Hepatocyte (in vitro differentiated cells): ENCODE measurements at regions not wholly inside any gene's neighbourhood (a gene's known extent, or its start where the extent isn't known, plus 50 kb on each side); places are given as distances from the start of the nearest gene placed in this dataset.

ENCODE experiments used
- DNase-seq: peaks from one replicate; pipeline ENCODE4 v3.0.0-alpha.2; 2016; ENCODE audit warnings: low spot score
- H2AFZ ChIP-seq: fragments of 200-600 bp; sonication (generic); 2 replicates; pipeline ENCODE4 v1.6.0; 2016; ENCODE audit warnings: antibody characterized with exemption, mild to moderate bottlenecking
- H3K27ac ChIP-seq: fragments of 200-600 bp; sonication (generic); 2 replicates; pipeline ENCODE4 v1.5.1; 2016; ENCODE audit warnings: mild to moderate bottlenecking
- H3K27me3 ChIP-seq: fragments of 200-600 bp; sonication (generic); 2 replicates; pipeline ENCODE4 v1.6.1; 2016
- H3K36me3 ChIP-seq: fragments of 200-600 bp; sonication (generic); replicated peaks from 2 replicates; pipeline ENCODE4 v1.5.1; 2016; ENCODE audit warnings: low read depth; ENCODE audit not compliant: insufficient read depth
- H3K4me1 ChIP-seq: fragments of 200-600 bp; sonication (generic); 2 replicates; pipeline ENCODE4 v1.5.1; 2016; ENCODE audit warnings: mild to moderate bottlenecking, moderate library complexity; ENCODE audit not compliant: insufficient read depth
- H3K4me2 ChIP-seq: fragments of 200-600 bp; sonication (generic); 2 replicates; pipeline ENCODE4 v1.6.0; 2016
- H3K4me3 ChIP-seq: fragments of 200-600 bp; sonication (generic); 2 replicates; pipeline ENCODE4 v1.5.1; 2016; ENCODE audit warnings: mild to moderate bottlenecking
- H3K79me2 ChIP-seq: fragments of 200-600 bp; sonication (generic); 2 replicates; pipeline ENCODE4 v1.6.0; 2017; ENCODE audit warnings: mild to moderate bottlenecking
- H3K9me2 ChIP-seq: fragments of 200-600 bp; sonication (generic); replicated peaks from 2 replicates; pipeline ENCODE4 v1.6.0; 2017; ENCODE audit warnings: mild to moderate bottlenecking; ENCODE audit not compliant: insufficient read depth
- H3K9me3 ChIP-seq: fragments of 200-600 bp; sonication (generic); 2 replicates; pipeline ENCODE4 v1.5.1; 2016; ENCODE audit warnings: low read depth, mild to moderate bottlenecking
- H4K20me1 ChIP-seq: fragments of 200-600 bp; sonication (generic); 2 replicates; pipeline ENCODE4 v1.6.0; 2016; ENCODE audit warnings: mild to moderate bottlenecking; ENCODE audit not compliant: insufficient read depth, poor library complexity, severe bottlenecking
- EZH2 ChIP-seq: fragments of 200-600 bp; sonication (generic); IDR thresholded peaks from 2 replicates; pipeline ENCODE4 v1.6.1; 2016; ENCODE audit warnings: antibody characterized with exemption, mild to moderate bottlenecking, borderline replicate concordance
- EZH2phosphoT487 ChIP-seq: fragments of 200-600 bp; sonication (generic); IDR thresholded peaks from one replicate; pipeline ENCODE4 v1.6.1; 2018; ENCODE audit warnings: antibody characterized with exemption, mild to moderate bottlenecking, low read depth, moderate library complexity; ENCODE audit not compliant: unreplicated experiment, severe bottlenecking
- WGBS: methylation state at CpG from one replicate; pipeline ENCODE4 v1.1.6; 2016; ENCODE audit warnings: low lambda C conversion rate; ENCODE audit errors: missing lambda C conversion rate; 5-methylcytosine and 5-hydroxymethylcytosine counted together
- TF ChIP-seq, protein P1 (sequence below): fragments of 200-600 bp; sonication (generic); IDR thresholded peaks from 2 replicates; pipeline ENCODE4 v1.5.1; 2016; ENCODE audit warnings: antibody characterized with exemption, mild to moderate bottlenecking; ENCODE audit not compliant: poor library complexity

DNA sequence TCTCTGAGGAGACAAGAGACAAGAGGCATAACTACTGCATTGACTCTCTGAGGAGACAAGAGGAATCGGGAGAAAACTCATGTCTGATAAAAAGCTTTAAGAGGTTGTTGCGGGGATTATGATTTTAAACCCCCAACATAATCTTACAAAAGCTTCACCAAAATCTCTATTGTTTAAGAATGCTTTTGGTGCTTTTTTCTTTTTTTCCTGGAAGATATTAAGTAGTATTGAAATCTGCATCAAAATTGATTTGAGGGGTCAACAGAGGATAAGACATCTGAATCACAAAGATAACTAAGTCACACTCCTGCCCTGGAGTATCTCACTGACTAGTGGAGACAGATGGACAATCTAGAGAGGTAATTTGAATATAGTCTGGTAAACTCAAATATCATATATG, 115.6 kb upstream of the MROH9 start:
- WGBS: 77% methylated on average over 2 of the region's 2 CpGs
- H3K79me2 ChIP-seq: no peaks in the 10 kb centered on the region

DNA sequence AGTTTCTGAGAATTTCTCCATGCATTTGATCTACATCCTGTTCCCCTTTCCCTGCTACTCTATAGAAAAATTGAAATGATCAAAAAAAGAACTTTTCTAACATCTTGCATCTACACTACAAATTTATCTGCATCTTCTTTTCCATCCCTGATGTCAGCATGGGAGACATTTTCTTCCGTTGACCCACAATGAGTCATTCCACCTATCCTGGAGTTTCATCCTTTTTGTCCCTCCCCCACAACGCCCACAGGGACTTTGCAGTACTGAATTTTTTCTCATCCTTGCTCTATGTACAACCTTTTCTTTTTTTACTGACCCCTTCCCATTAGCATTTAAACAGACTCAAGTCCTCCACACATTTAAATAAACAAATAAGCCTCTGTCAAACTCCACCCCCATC, 112.2 kb upstream of the MROH9 start:
- Histone ChIP-seq H3K9me2 (no peaks in the 10 kb centered on the region), H3K79me2 (no peaks in the 10 kb centered on the region), H3K27ac (no peak overlapping the region), H3K4me3 (no peak overlapping the region), H3K9me3 (no peaks in the 10 kb centered on the region), H3K4me1 (no peaks in the 10 kb centered on the region), H4K20me1 (no peaks in the 10 kb centered on the region), H3K4me2 (no peak overlapping the region), H2AFZ (no peak overlapping the region), H3K27me3 (no peaks in the 10 kb centered on the region), H3K36me3 (no peaks in the 10 kb centered on the region)
- DNase-seq: no peak
- TF ChIP-seq, protein P1, sequence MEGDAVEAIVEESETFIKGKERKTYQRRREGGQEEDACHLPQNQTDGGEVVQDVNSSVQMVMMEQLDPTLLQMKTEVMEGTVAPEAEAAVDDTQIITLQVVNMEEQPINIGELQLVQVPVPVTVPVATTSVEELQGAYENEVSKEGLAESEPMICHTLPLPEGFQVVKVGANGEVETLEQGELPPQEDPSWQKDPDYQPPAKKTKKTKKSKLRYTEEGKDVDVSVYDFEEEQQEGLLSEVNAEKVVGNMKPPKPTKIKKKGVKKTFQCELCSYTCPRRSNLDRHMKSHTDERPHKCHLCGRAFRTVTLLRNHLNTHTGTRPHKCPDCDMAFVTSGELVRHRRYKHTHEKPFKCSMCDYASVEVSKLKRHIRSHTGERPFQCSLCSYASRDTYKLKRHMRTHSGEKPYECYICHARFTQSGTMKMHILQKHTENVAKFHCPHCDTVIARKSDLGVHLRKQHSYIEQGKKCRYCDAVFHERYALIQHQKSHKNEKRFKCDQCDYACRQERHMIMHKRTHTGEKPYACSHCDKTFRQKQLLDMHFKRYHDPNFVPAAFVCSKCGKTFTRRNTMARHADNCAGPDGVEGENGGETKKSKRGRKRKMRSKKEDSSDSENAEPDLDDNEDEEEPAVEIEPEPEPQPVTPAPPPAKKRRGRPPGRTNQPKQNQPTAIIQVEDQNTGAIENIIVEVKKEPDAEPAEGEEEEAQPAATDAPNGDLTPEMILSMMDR: no peak
- TF ChIP-seq EZH2phosphoT487: no peak
- 83% methylated on average over 2 of the region's 2 CpGs for WGBS

More for the DNA sequence above, 115.6 kb upstream of the MROH9 start:
- Histone ChIP-seq H3K9me2 (no peaks in the 10 kb centered on the region), H4K20me1 (no peaks in the 10 kb centered on the region), H3K4me3 (no peak overlapping the region), H3K36me3 (no peaks in the 10 kb centered on the region), H3K27me3 (no peaks in the 10 kb centered on the region), H2AFZ (no peak overlapping the region), H3K27ac (no peak overlapping the region), H3K9me3 (no peaks in the 10 kb centered on the region), H3K4me2 (no peak overlapping the region), H3K4me1 (no peaks in the 10 kb centered on the region)
- no peak for DNase-seq
- no peak for TF ChIP-seq EZH2

DNA sequence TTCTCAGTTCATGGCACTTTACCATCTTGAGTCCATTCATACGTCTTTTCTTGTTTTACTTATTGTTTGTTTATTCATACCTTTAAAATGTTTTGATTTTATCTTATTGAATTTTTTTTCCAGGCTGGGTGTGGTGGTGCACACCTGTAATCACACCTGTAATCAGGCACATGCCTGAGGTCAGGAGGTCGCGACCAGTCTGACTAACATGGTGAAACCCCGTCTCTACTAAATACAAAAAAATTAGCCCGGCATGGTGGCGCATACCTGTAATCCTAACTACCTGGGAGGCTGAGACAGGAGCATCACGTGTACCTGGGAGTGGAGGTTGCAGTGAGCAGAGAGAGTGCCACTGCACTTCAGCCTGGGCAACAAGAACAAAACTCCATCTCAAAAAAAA, 104.1 kb upstream of the MROH9 start:
- TF ChIP-seq EZH2 (no peak), EZH2phosphoT487 (no peak)
- TF ChIP-seq, protein P1: no peak
- H3K36me3 ChIP-seq: no peaks in the 10 kb centered on the region
- H2AFZ ChIP-seq: no peak overlapping the region
- 95% methylated on average over 7 of the region's 7 CpGs for WGBS
- H3K4me1 ChIP-seq: no peaks in the 10 kb centered on the region
- H4K20me1 ChIP-seq: no peaks in the 10 kb centered on the region
- no peak overlapping the region for H3K4me2 ChIP-seq
- H3K4me3 ChIP-seq: no peak overlapping the region
- no peak overlapping the region for H3K27ac ChIP-seq
- H3K79me2 ChIP-seq: no peaks in the 10 kb centered on the region
- DNase-seq: no peak
- no peaks in the 10 kb centered on the region for H3K9me2 ChIP-seq
- H3K27me3 ChIP-seq: no peaks in the 10 kb centered on the region
- H3K9me3 ChIP-seq: no peaks in the 10 kb centered on the region

DNA sequence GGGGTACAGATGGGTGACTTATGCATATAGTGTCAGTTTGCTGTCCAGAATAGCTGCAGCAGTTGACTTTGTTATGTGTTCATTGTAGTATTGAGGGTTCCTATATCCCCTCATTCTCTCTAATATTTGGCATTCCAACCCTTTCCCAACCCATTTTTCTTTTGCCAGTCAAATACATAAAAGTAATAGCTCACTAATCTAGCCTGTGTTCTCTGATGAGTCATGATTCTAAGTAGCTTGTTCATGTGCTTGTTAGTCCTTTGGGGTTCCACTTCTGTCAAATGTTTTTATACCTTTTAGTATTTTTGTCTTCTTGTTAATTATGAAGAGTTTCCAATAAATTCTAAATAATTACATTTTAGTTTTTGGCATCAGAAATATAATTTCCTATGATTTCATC, 99.2 kb upstream of the MROH9 start:
- Histone ChIP-seq H3K36me3 (no peaks in the 10 kb centered on the region), H3K79me2 (no peaks in the 10 kb centered on the region), H3K4me3 (no peak overlapping the region), H3K27ac (no peak overlapping the region), H3K9me3 (no peaks in the 10 kb centered on the region), H3K4me1 (no peaks in the 10 kb centered on the region), H3K9me2 (no peaks in the 10 kb centered on the region), H4K20me1 (no peaks in the 10 kb centered on the region), H3K27me3 (no peaks in the 10 kb centered on the region), H3K4me2 (no peak overlapping the region), H2AFZ (no peak overlapping the region)
- TF ChIP-seq, protein P1: no peak
- TF ChIP-seq EZH2 (no peak), EZH2phosphoT487 (no peak)
- no peak for DNase-seq
